Keratinocyte (primary cell): ENCODE measurements at regions not wholly inside any gene's neighbourhood (a gene's known extent, or its start where the extent isn't known, plus 50 kb on each side); places are given as distances from the start of the nearest gene placed in this dataset.

ENCODE experiments used
- DNase-seq: peaks from one replicate; pipeline ENCODE4 v3.0.0-alpha.2; 2011; ENCODE audit warnings: low read depth, missing footprints, low spot score
- FAIRE-seq: peaks from 2 replicates; lab custom pipeline; 2011; peaks lifted over from hg19 to GRCh38; lab: Jason Lieb, UNC
- H2AFZ ChIP-seq: 2 replicates; pipeline ENCODE4 v1.6.0; 2012; ENCODE audit warnings: low read length, control low read depth, inconsistent platforms; ENCODE audit not compliant: control insufficient read depth
- H3K27ac ChIP-seq: 2 replicates; pipeline ENCODE4 v1.5.1; 2011; ENCODE audit warnings: low read length; ENCODE audit not compliant: control insufficient read depth, insufficient read depth
- H3K27me3 ChIP-seq: 3 replicates; pipeline ENCODE4 v1.6.0; 2011; ENCODE audit warnings: low read length; ENCODE audit not compliant: control insufficient read depth, insufficient read depth; ENCODE audit errors: extremely low read depth
- H3K36me3 ChIP-seq, 2 experiments: 2 replicates in 1 of 2; 3 replicates in 1 of 2; pipeline ENCODE4 v1.5.1; 2011; ENCODE audit warnings: low read length in 2 of 2, mild to moderate bottlenecking in 1 of 2; ENCODE audit not compliant: control insufficient read depth in 2 of 2, insufficient read depth in 2 of 2; ENCODE audit errors: extremely low read depth in 1 of 2
- H3K4me1 ChIP-seq: 3 replicates; pipeline ENCODE4 v1.5.1; 2011; ENCODE audit warnings: low read length; ENCODE audit not compliant: control insufficient read depth, insufficient read depth; ENCODE audit errors: extremely low read depth
- H3K4me2 ChIP-seq: 3 replicates; pipeline ENCODE4 v1.6.0; 2011; ENCODE audit warnings: low read depth, low read length; ENCODE audit not compliant: control insufficient read depth, insufficient read depth; ENCODE audit errors: extremely low read depth
- H3K4me3 ChIP-seq, 3 experiments: fragments of 200-600 bp in 1 of 3; sonication (generic) in 1 of 3; 2 replicates in 2 of 3; 3 replicates in 1 of 3; pipeline ENCODE4 v1.5.1; 2011 to 2016; ENCODE audit warnings: low read length in 3 of 3, mild to moderate bottlenecking in 3 of 3, control low read depth in 2 of 3, inconsistent platforms in 1 of 3, low read depth in 1 of 3, mixed read lengths in 1 of 3, mixed run types in 1 of 3, moderate library complexity in 1 of 3; ENCODE audit not compliant: control insufficient read depth in 2 of 3, insufficient read depth in 2 of 3; ENCODE audit errors: extremely low read depth in 1 of 3
- H3K79me2 ChIP-seq: 2 replicates; pipeline ENCODE4 v1.6.0; 2012; ENCODE audit warnings: low read length; ENCODE audit not compliant: control insufficient read depth, insufficient read depth
- H3K9ac ChIP-seq: 3 replicates; pipeline ENCODE4 v1.6.0; 2011; ENCODE audit warnings: low read length; ENCODE audit not compliant: control insufficient read depth, insufficient read depth; ENCODE audit errors: extremely low read depth
- H3K9me1 ChIP-seq: 3 replicates; pipeline ENCODE4 v1.6.0; 2011; ENCODE audit warnings: low read length; ENCODE audit not compliant: control insufficient read depth, insufficient read depth; ENCODE audit errors: extremely low read depth
- H3K9me3 ChIP-seq: 2 replicates; pipeline ENCODE4 v1.5.1; 2012; ENCODE audit warnings: low read depth, low read length; ENCODE audit not compliant: control insufficient read depth
- H4K20me1 ChIP-seq: 3 replicates; pipeline ENCODE4 v1.6.0; 2011; ENCODE audit warnings: low read length; ENCODE audit not compliant: control insufficient read depth, insufficient read depth; ENCODE audit errors: extremely low read depth
- EZH2 ChIP-seq: IDR thresholded peaks from one replicate; pipeline ENCODE4 v1.6.1; 2012; ENCODE audit warnings: inconsistent platforms, mild to moderate bottlenecking, low read length, moderate library complexity
- dilution Hi-C: fragments of 300-500 bp; cut with MboI; formaldehyde crosslinking; loops from one replicate; pipeline ENCODE4 v1.7.0; 2020; ENCODE audit warnings: low sequenced_read_pairs; ENCODE audit not compliant: extremely low pct_ligation_motif_present
- TF ChIP-seq, protein P1 (sequence below), 3 experiments: IDR thresholded peaks in 1 of 3; conservative IDR thresholded peaks in 1 of 3; optimal IDR thresholded peaks in 1 of 3; 2 replicates in 2 of 3; 3 replicates in 1 of 3; pipeline versions ENCODE3 to v1.5.1; 2011; ENCODE audit warnings: low read length in 3 of 3, mild to moderate bottlenecking in 3 of 3, moderate library complexity in 2 of 3, control low read depth in 1 of 3, inconsistent platforms in 1 of 3; ENCODE audit not compliant: insufficient read depth in 2 of 3; ENCODE audit errors: extremely low read depth in 1 of 3

- dilution Hi-C loops = no loop called here
- no peaks in the 10 kb centered on the region for H3K27me3 ChIP-seq
- H3K4me1 ChIP-seq = no peaks in the 10 kb centered on the region
- H3K27ac ChIP-seq = no peak overlapping the region
- no peaks in the 10 kb centered on the region for H3K79me2 ChIP-seq
- FAIRE-seq (no peak), DNase-seq (no peak)
- TF ChIP-seq, protein P1, sequence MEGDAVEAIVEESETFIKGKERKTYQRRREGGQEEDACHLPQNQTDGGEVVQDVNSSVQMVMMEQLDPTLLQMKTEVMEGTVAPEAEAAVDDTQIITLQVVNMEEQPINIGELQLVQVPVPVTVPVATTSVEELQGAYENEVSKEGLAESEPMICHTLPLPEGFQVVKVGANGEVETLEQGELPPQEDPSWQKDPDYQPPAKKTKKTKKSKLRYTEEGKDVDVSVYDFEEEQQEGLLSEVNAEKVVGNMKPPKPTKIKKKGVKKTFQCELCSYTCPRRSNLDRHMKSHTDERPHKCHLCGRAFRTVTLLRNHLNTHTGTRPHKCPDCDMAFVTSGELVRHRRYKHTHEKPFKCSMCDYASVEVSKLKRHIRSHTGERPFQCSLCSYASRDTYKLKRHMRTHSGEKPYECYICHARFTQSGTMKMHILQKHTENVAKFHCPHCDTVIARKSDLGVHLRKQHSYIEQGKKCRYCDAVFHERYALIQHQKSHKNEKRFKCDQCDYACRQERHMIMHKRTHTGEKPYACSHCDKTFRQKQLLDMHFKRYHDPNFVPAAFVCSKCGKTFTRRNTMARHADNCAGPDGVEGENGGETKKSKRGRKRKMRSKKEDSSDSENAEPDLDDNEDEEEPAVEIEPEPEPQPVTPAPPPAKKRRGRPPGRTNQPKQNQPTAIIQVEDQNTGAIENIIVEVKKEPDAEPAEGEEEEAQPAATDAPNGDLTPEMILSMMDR (optimal IDR thresholded peaks at IDR 0.05 in 1 of 3, IDR thresholded peaks at IDR 0.05 in 1 of 3, conservative IDR thresholded peaks at IDR 0.05 in 1 of 3; ENCODE audit: extremely low read depth in 1 of 3, insufficient read depth in 2 of 3, low read length in 3 of 3) = no peak
- no peak for TF ChIP-seq EZH2
- no peak overlapping the region for H2AFZ ChIP-seq
- no peak overlapping the region for H3K4me2 ChIP-seq
- no peak overlapping the region for H3K4me3 ChIP-seq
- no peaks in the 10 kb centered on the region for H3K9me1 ChIP-seq
- no peaks in the 10 kb centered on the region for H3K36me3 ChIP-seq
- no peak overlapping the region for H3K9ac ChIP-seq
- no peaks in the 10 kb centered on the region for H3K9me3 ChIP-seq
- no peaks in the 10 kb centered on the region for H4K20me1 ChIP-seq
Measured at GRCh38 chr15:72889545-72889944, 106.0 kb upstream of the ADPGK start.

DNA sequence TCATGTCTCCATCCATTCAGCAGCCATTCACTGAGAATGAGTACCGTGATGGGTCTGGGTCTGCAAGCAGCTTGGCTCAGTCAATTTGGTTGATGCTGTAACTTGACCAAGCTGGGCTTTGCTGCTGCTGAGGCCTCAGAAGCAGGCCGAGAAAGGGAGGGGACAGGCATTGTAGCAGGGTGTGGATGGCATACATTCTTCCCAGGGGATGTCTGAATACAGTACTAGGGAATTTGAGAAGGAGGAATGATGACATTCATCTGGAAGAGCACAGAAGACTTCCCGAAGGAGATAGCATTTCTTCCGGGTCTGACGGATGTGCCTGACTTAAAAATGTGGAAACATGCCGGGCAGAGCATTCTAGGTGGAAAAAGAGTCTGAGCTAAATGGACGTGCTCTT lies 105.3 kb upstream of the ADPGK start:
- Histone ChIP-seq H3K9ac (no peak overlapping the region), H3K4me3 (no peak overlapping the region), H3K4me1 (no peaks in the 10 kb centered on the region), H3K36me3 (no peaks in the 10 kb centered on the region), H3K27ac (no peak overlapping the region), H3K4me2 (no peak overlapping the region), H4K20me1 (no peaks in the 10 kb centered on the region), H3K79me2 (no peaks in the 10 kb centered on the region), H3K27me3 (no peaks in the 10 kb centered on the region), H2AFZ (no peak overlapping the region), H3K9me3 (no peaks in the 10 kb centered on the region), H3K9me1 (no peaks in the 10 kb centered on the region)
- TF ChIP-seq, protein P1 (optimal IDR thresholded peaks at IDR 0.05 in 1 of 3, IDR thresholded peaks at IDR 0.05 in 1 of 3, conservative IDR thresholded peaks at IDR 0.05 in 1 of 3; ENCODE audit: extremely low read depth in 1 of 3, insufficient read depth in 2 of 3, low read length in 3 of 3) = no peak
- no peak for TF ChIP-seq EZH2
- no peak for DNase-seq
- dilution Hi-C loops = no loop called here
- no peak for FAIRE-seq
